ENCODE measurements at regions not wholly inside any gene's neighbourhood (a gene's known extent, or its start where the extent isn't known, plus 50 kb on each side); places are given as distances from the start of the nearest gene placed in this dataset.

- TF ChIP-seq OVOL2 (CRISPR knock-in tag; IDR thresholded peaks at IDR 0.05; ENCODE audit: borderline replicate concordance) (no peak), SMAD3 (CRISPR knock-in tag; IDR thresholded peaks at IDR 0.05; ENCODE audit: borderline replicate concordance) (no peak), MXD4 (CRISPR knock-in tag; IDR thresholded peaks at IDR 0.05; ENCODE audit: borderline replicate concordance) (no peak), SP1 (CRISPR knock-in tag; conservative IDR thresholded peaks at IDR 0.05) (no peak), NFATC4 (CRISPR knock-in tag; IDR thresholded peaks at IDR 0.05) (no peak), EMX1 (CRISPR knock-in tag; IDR thresholded peaks at IDR 0.05) (no peak), SOX15 (CRISPR knock-in tag; IDR thresholded peaks at IDR 0.05) (no peak), NFE2L1 (CRISPR knock-in tag; IDR thresholded peaks at IDR 0.05) (no peak), NR3C1 (CRISPR knock-in tag; conservative IDR thresholded peaks at IDR 0.05; ENCODE audit: low read depth) (no peak), PREB (CRISPR knock-in tag; IDR thresholded peaks at IDR 0.05; ENCODE audit: borderline replicate concordance) (no peak), ETV6 (CRISPR knock-in tag; IDR thresholded peaks at IDR 0.05) (no peak), E2F5 (CRISPR knock-in tag; IDR thresholded peaks at IDR 0.05) (no peak), RORB (CRISPR knock-in tag; IDR thresholded peaks at IDR 0.05) (no peak)
- TF ChIP-seq, protein P1, sequence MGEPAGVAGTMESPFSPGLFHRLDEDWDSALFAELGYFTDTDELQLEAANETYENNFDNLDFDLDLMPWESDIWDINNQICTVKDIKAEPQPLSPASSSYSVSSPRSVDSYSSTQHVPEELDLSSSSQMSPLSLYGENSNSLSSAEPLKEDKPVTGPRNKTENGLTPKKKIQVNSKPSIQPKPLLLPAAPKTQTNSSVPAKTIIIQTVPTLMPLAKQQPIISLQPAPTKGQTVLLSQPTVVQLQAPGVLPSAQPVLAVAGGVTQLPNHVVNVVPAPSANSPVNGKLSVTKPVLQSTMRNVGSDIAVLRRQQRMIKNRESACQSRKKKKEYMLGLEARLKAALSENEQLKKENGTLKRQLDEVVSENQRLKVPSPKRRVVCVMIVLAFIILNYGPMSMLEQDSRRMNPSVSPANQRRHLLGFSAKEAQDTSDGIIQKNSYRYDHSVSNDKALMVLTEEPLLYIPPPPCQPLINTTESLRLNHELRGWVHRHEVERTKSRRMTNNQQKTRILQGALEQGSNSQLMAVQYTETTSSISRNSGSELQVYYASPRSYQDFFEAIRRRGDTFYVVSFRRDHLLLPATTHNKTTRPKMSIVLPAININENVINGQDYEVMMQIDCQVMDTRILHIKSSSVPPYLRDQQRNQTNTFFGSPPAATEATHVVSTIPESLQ (CRISPR knock-in tag; IDR thresholded peaks at IDR 0.05), result no peak
- Mint-ChIP-seq H3K36me3 (no peaks in the 10 kb centered on the region), H3K27me3 (ENCODE audit: low read depth) (peaks cover 4% of the 10 kb centered on the region; the same call in 1 of the 2 replicates), H3K9me3 (no peaks in the 10 kb centered on the region; the same call in 1 of the 2 replicates), H3K4me1 (peaks cover 4% of the 10 kb centered on the region; the same call in 1 of the 2 replicates), H3K27ac (no peak overlapping the region), H3K4me3 (no peak overlapping the region)
- DNase-seq (ENCODE audit: low spot score) (no peak), ATAC-seq (no peak)
- ChIA-PET POLR2A (no interaction called here), CTCF (no interaction called here)
Measured at GRCh38 chr13:79999601-80000000, 341.3 kb downstream of the SPRY2 start.

DNA sequence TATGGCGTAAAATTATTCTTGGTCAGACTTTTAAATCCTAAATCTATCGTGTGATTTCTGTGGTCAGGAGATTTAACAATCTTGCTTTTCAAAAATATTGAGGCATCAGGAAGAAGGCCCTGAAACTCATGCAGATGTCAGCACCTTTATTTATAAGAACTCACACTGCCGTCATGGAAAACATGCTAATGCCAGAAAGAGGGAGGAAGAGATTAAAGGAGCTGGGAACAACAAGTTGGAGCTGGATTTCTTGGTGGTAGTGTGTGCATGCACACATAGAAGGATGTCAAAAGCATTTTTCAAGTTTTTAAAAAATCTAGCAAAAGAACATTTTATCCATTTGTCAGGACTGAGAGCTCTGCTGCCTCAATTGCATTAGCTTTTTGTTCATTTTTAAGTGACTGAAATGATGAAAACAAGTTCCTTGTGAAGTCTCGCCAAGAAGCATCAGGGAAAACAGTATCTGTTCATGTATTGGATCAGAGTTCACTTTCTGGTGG is 342.5 kb downstream of the SPRY2 start:
- Mint-ChIP-seq H3K27me3 (ENCODE audit: low read depth) (peaks cover 4% of the 10 kb centered on the region; the same call in 1 of the 2 replicates), H3K9me3 (no peaks in the 10 kb centered on the region; the same call in 1 of the 2 replicates), H3K4me3 (no peak overlapping the region), H3K27ac (no peak overlapping the region), H3K4me1 (peaks cover 4% of the 10 kb centered on the region; the same call in 1 of the 2 replicates), H3K36me3 (no peaks in the 10 kb centered on the region)
- TF ChIP-seq, protein P2, sequence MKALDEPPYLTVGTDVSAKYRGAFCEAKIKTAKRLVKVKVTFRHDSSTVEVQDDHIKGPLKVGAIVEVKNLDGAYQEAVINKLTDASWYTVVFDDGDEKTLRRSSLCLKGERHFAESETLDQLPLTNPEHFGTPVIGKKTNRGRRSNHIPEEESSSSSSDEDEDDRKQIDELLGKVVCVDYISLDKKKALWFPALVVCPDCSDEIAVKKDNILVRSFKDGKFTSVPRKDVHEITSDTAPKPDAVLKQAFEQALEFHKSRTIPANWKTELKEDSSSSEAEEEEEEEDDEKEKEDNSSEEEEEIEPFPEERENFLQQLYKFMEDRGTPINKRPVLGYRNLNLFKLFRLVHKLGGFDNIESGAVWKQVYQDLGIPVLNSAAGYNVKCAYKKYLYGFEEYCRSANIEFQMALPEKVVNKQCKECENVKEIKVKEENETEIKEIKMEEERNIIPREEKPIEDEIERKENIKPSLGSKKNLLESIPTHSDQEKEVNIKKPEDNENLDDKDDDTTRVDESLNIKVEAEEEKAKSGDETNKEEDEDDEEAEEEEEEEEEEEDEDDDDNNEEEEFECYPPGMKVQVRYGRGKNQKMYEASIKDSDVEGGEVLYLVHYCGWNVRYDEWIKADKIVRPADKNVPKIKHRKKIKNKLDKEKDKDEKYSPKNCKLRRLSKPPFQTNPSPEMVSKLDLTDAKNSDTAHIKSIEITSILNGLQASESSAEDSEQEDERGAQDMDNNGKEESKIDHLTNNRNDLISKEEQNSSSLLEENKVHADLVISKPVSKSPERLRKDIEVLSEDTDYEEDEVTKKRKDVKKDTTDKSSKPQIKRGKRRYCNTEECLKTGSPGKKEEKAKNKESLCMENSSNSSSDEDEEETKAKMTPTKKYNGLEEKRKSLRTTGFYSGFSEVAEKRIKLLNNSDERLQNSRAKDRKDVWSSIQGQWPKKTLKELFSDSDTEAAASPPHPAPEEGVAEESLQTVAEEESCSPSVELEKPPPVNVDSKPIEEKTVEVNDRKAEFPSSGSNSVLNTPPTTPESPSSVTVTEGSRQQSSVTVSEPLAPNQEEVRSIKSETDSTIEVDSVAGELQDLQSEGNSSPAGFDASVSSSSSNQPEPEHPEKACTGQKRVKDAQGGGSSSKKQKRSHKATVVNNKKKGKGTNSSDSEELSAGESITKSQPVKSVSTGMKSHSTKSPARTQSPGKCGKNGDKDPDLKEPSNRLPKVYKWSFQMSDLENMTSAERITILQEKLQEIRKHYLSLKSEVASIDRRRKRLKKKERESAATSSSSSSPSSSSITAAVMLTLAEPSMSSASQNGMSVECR (CRISPR knock-in tag; IDR thresholded peaks at IDR 0.05; ENCODE audit: borderline replicate concordance), result no peak
- TF ChIP-seq NR2C2 (CRISPR knock-in tag; IDR thresholded peaks at IDR 0.05), result no peak
- TF ChIP-seq, protein P3, sequence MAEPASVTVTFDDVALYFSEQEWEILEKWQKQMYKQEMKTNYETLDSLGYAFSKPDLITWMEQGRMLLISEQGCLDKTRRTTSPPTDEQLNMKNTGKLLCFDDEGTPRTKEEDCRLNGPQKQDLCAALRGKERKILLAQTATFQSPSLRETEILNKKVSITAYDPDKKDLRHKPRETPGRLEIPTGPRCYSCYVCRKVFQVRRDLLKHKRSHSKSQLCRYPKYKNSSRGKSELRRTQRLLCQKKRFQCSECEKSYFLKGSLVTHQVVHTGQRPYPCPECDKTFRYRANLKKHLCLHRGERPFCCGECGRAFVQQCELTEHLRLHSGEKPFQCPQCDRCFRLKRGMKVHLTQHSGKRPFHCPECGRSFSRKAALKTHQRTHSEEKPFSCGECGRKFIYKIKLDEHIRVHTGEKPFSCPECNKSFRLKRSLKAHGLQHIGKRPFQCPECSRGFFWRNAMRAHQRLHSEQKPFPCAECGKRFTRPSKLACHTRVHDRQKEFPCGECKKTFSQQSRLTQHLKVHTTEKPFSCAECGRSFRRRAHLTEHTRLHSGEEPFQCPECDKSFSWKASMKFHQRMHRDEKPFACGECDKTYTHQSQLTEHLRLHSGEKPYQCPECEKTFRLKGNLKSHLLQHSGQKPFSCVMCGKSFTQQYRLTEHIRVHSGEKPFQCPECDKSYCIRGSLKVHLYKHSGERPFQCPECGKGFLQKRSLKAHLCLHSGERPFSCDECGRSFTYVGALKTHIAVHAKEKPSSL (CRISPR knock-in tag; conservative IDR thresholded peaks at IDR 0.05), result no peak
- no peak for TF ChIP-seq NFE2L1 (CRISPR knock-in tag; IDR thresholded peaks at IDR 0.05)
- TF ChIP-seq JAZF1 (CRISPR knock-in tag; IDR thresholded peaks at IDR 0.05), result no peak
- TF ChIP-seq GABPB1 (CRISPR knock-in tag; IDR thresholded peaks at IDR 0.05), result no peak
- no peak for TF ChIP-seq E2F4 (CRISPR knock-in tag; IDR thresholded peaks at IDR 0.05; ENCODE audit: borderline replicate concordance, low read depth)
- POLR2A ChIA-PET, result no interaction called here
- CTCF ChIA-PET, result no interaction called here
- ATAC-seq, result no peak
- no peak for DNase-seq (ENCODE audit: low spot score)
